Choroid plexus epithelial cell (primary cell): ENCODE measurements at regions not wholly inside any gene's neighbourhood (a gene's known extent, or its start where the extent isn't known, plus 50 kb on each side); places are given as distances from the start of the nearest gene placed in this dataset.

Experiments used
- DNase-seq: peaks from one replicate; pipeline ENCODE4 v3.0.0-alpha.2; 2010; ENCODE audit warnings: low read depth
- H3K4me3 ChIP-seq: 2 replicates; pipeline ENCODE4 v1.5.1; 2011; ENCODE audit warnings: low read depth, mild to moderate bottlenecking, control low read depth, low read length, moderate library complexity
- TF ChIP-seq, protein P1 (sequence below): conservative IDR thresholded peaks from 2 replicates; pipeline ENCODE4 v1.5.1; 2011; ENCODE audit warnings: low read depth, mild to moderate bottlenecking, control low read depth, inconsistent platforms, low read length, moderate library complexity

DNA sequence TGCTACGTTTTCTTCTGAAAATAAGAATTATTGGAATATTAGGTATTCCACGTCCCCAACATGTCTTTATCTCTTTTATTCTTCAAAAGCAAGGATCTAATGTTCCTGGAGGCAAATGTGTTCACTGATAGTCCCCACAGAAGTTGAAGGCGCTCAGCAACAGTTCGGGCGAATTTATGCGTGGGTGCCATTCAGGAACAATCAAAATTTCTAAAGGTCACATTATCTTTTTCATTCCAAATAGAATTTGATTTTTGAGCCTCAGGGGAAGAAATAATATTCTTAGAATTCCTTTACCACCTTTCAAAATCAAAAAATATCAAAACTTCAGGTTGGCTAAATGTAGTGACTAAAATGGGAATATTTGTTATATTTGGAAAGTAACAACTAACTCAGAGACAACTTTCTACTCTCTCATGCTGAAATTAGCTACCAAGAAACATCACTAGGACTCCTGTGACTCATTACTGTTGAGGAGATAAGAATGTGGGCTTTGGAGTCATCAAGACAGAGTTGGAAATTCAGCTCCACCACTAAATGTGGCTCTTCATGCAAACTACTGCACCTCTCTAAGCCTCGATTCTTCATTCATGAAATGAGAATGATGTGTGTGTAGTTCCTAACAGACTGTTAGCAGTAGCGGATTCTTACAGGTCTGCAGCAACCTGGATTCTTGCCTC, 72.3 kb upstream of the KIT start:
- TF ChIP-seq, protein P1, sequence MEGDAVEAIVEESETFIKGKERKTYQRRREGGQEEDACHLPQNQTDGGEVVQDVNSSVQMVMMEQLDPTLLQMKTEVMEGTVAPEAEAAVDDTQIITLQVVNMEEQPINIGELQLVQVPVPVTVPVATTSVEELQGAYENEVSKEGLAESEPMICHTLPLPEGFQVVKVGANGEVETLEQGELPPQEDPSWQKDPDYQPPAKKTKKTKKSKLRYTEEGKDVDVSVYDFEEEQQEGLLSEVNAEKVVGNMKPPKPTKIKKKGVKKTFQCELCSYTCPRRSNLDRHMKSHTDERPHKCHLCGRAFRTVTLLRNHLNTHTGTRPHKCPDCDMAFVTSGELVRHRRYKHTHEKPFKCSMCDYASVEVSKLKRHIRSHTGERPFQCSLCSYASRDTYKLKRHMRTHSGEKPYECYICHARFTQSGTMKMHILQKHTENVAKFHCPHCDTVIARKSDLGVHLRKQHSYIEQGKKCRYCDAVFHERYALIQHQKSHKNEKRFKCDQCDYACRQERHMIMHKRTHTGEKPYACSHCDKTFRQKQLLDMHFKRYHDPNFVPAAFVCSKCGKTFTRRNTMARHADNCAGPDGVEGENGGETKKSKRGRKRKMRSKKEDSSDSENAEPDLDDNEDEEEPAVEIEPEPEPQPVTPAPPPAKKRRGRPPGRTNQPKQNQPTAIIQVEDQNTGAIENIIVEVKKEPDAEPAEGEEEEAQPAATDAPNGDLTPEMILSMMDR: no peak
- H3K4me3 ChIP-seq: no peak overlapping the region
- DNase-seq: peak; percentile 43

DNA sequence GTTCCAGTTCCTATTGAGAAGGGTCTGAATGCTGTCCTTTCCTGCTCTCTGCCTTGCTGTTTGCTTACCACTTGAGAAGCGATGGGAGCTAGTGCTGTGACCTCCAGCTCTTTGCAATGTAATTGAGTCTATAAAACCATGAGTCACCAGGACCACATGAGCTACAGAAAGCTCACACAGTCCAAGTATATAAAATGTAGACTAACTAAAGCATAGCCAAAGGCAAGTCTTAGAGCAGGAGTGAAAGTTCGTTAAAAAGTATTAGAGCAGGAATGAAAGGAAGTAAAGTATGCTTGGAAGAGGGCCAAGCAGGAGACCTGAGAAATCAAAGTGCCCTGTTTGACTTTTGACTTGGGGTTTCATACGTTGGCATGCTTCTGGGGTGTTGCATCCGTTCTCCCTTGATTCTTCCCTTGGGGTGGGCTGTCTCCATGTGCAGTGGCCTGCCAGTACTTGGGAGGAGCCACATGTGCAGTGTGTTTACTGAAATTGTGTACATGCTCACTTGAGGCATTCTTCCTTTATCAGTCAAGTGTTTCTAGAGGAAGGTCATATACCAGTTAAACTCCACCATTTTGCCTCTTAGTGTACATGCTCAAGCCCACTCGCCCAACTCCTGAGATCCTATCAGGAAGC, 71.3 kb upstream of the KIT start:
- TF ChIP-seq, protein P1: no peak
- no peak overlapping the region for H3K4me3 ChIP-seq
- peak; percentile 63 for DNase-seq

DNA sequence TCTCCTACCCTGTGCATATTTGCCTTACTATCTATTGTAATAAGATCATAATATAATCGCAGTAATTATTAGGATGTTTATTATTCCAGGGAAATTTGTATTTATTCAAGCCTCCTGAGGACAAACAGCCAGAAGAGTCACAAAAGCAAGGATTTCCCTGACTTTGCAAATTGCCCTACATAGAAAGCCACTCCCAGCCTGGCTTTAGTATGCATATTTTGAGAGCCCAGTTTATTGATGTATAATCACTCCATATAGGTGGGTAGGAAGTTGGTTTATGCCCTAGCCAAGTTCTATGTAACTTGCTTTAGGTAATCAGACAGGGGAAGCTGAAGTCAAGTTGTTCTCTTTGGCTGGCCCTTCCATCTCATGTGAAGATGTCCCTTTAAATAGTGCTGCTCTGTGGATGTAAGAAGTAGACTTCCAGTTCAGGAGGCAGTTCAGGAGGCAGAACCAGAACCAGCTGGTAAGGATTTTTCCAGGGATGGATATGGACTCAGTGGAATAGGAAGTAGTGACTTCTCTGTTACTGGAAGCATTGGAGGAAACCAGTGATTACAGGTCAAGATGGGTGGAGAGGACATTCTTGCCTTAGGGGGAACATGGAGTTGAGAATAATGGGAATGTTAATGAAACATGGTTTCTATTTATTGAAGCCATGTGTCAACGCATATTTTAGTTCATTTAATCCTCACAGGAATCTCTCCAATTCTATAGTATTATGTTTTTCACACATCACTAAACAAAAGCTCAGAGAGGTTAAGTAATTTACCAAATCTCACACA, 70.5 kb upstream of the KIT start:
- DNase-seq: no peak
- no peak overlapping the region for H3K4me3 ChIP-seq
- TF ChIP-seq, protein P1: no peak

DNA sequence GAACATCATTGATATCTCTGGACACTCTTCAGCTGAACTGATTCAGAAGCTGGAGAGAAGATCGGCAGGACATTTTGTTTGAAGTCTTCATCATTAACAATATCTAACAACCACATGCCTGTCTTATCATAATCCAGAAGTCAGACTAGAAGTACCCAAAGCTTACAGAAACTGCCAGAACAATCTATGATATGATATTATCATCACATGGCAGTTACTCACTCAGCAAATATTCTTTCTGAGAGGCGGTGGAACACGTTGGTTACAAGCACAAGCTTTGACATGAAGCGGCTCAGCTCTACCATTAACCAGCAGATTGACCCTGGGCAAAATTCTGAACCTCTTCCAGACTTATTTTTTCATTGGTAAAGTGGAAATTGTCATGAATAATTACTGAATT, 69.4 kb upstream of the KIT start:
- H3K4me3 ChIP-seq: no peak overlapping the region
- TF ChIP-seq, protein P1: no peak
- DNase-seq: peak; percentile 39

DNA sequence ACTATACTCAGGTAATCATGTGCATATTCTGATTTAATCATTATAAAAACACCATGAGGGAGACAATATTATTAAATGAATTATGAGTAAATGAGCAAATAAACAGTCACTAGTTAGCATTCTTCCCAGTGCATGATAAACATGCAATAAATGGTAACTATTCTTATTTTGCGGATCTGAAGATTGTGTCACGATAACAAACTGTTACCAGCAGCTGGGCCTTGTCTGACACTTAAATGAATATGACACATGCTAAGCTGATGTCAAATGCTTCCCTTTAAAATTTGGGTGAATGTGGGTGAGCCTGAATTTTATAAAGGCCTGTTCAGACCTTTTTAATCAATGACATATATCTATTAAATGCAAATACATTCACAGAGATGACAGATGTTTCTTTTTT, 68.2 kb upstream of the KIT start:
- TF ChIP-seq, protein P1: no peak
- no peak for DNase-seq
- H3K4me3 ChIP-seq: no peak overlapping the region

DNA sequence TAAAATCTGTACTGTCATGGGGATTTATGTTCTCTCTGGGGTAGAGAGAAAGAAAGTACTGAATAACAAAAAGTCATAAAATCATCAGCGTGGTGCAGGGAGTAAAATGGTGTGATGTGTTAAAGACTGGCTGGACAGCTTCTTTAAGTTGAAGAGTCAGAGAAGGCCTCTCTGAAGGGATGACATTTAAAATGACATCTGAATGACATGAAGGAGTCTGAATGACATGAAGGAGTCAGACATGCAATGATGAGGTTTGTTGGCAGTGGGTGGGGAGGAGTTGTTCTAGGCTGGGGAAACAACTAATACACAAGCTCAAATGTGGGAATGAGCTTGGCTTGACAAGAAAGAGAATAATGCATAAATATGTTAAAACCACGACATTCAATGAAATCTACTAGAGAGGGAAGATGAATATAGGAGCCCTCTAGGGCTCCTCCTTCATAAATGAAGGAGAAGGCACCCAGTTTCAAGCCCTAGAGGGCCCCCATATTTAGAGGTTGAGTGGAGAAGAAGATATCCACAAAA, 63.9 kb upstream of the KIT start:
- TF ChIP-seq, protein P1: no peak
- no peak for DNase-seq
- H3K4me3 ChIP-seq: no peak overlapping the region
